ENCODE measurements at regions not wholly inside any gene's neighbourhood (a gene's known extent, or its start where the extent isn't known, plus 50 kb on each side); places are given as distances from the start of the nearest gene placed in this dataset.

GRCh38 chr2:41078341-41078740 lies 626.5 kb upstream of the SLC8A1 start:
- TF ChIP-seq POLR2AphosphoS5 (IDR thresholded peaks at IDR 0.05; ENCODE audit: low read depth, low read length) (no peak), REST (IDR thresholded peaks at IDR 0.05; ENCODE audit: insufficient read depth in 1 of 2, low read depth in 2 of 2, low read length in 2 of 2) (no peak), TAF1 (IDR thresholded peaks at IDR 0.05; ENCODE audit: borderline replicate concordance, insufficient read depth, low read length) (no peak), SIN3A (IDR thresholded peaks at IDR 0.05; ENCODE audit: borderline replicate concordance, insufficient read depth, low read length) (no peak), FOXP2 (optimal IDR thresholded peaks at IDR 0.05; ENCODE audit: borderline replicate concordance, extremely low read depth, extremely low read length, insufficient read depth) (no peak)
